CD4-positive, alpha-beta T cell (primary cell): ENCODE measurements at regions not wholly inside any gene's neighbourhood (a gene's known extent, or its start where the extent isn't known, plus 50 kb on each side); places are given as distances from the start of the nearest gene placed in this dataset.
"Not testable (repeated sequence)": the region's sequence is repeated elsewhere in the genome, so short reads cannot be mapped to it uniquely, and the experiment has no call there.

Experiments
- ATAC-seq: fragments of 200-7000 bp; cut with Tn5 transposase; one replicate; pipeline ENCODE4 v1.10.0; 2022; ENCODE audit warnings: mild to moderate bottlenecking; ENCODE audit not compliant: poor library complexity
- CTCF ChIA-PET: fragments of 350-600 bp; sonication (Branson Sonifier 250); formaldehyde crosslinking; loops from one replicate; lab custom pipeline; 2021; ENCODE audit warnings: antibody characterized with exemption, inconsistent platforms; lab: Charles Lee
- POLR2A ChIA-PET: fragments of 350-600 bp; sonication (Branson Sonifier 250); formaldehyde crosslinking; loops from one replicate; lab custom pipeline; 2021; ENCODE audit warnings: antibody characterized with exemption, inconsistent platforms; lab: Charles Lee
- DNase-seq, 14 experiments: peaks; one replicate each; pipeline ENCODE4 v3.0.0-alpha.2; 2013 to 2020; ENCODE audit warnings: mixed read lengths in 2 of 14
- H3K27ac ChIP-seq, 2 donors: one replicate each; pipeline versions ENCODE4 v1.5.1 to v1.7.0; 2013; ENCODE audit warnings: low read length in 2 of 2, low read depth in 1 of 2, mild to moderate bottlenecking in 1 of 2
- H3K27me3 ChIP-seq, 2 experiments: 1 replicate in 1 of 2; 2 replicates in 1 of 2; pipeline versions ENCODE4 v1.6.1 to v1.7.0; 2013; ENCODE audit warnings: low read length in 2 of 2, control low read depth in 1 of 2, mild to moderate bottlenecking in 1 of 2, moderate library complexity in 1 of 2; ENCODE audit not compliant: insufficient read depth in 2 of 2, control insufficient read depth in 1 of 2
- H3K36me3 ChIP-seq: one replicate; pipeline ENCODE4 v1.6.1; 2013; ENCODE audit warnings: low read length, control low read depth; ENCODE audit not compliant: insufficient read depth
- H3K4me1 ChIP-seq: one replicate; pipeline ENCODE4 v1.6.1; 2013; ENCODE audit warnings: low read length, control low read depth; ENCODE audit not compliant: insufficient read depth
- H3K4me3 ChIP-seq: one replicate; pipeline ENCODE4 v1.5.1; 2013; ENCODE audit warnings: mild to moderate bottlenecking, low read length, moderate library complexity
- H3K9me3 ChIP-seq, 2 experiments: 1 replicate in 1 of 2; 2 replicates in 1 of 2; pipeline versions ENCODE4 v1.6.1 to v1.7.0; 2013; ENCODE audit warnings: low read length in 2 of 2, mild to moderate bottlenecking in 2 of 2, control low read depth in 1 of 2, moderate library complexity in 1 of 2; ENCODE audit not compliant: control insufficient read depth in 1 of 2, insufficient read depth in 1 of 2
- H3K27ac Mint-ChIP-seq: one replicate; pipeline ENCODE4 v1.8.0; 2020; ENCODE audit warnings: mixed read lengths
- H3K27me3 Mint-ChIP-seq: one replicate; pipeline ENCODE4 v1.8.0; 2021; ENCODE audit warnings: mixed read lengths
- H3K36me3 Mint-ChIP-seq: one replicate; pipeline ENCODE4 v1.8.0; 2021; ENCODE audit warnings: low read depth, mixed read lengths
- H3K4me1 Mint-ChIP-seq: one replicate; pipeline ENCODE4 v1.8.0; 2021; ENCODE audit warnings: low read depth, mixed read lengths
- H3K4me3 Mint-ChIP-seq: one replicate; pipeline ENCODE4 v1.8.0; 2020; ENCODE audit warnings: mild to moderate bottlenecking, mixed read lengths
- H3K9me3 Mint-ChIP-seq: one replicate; pipeline ENCODE4 v1.8.0; 2020; ENCODE audit warnings: mixed read lengths
- CTCF ChIP-seq: fragments of 200-600 bp; IDR thresholded peaks from one replicate; pipeline ENCODE4 v1.8.0; 2022; ENCODE audit warnings: antibody characterized with exemption, mild to moderate bottlenecking
- intact Hi-C, 2 experiments: fragments of 100-400 bp; cut with DNase I in 1 of 2; cut with micrococcal nuclease in 1 of 2; formaldehyde crosslinking; loops; one replicate each; pipeline versions ENCODE4 v1.15.1 to v1.9.0; 2023 to 2025; cut with DNase I, micrococcal nuclease

- DNase-seq, POLR2A ChIA-PET: not testable (repeated sequence)
Observed at GRCh38 chr4:67412153-67412712, 133.1 kb downstream of the CENPC start.

DNA sequence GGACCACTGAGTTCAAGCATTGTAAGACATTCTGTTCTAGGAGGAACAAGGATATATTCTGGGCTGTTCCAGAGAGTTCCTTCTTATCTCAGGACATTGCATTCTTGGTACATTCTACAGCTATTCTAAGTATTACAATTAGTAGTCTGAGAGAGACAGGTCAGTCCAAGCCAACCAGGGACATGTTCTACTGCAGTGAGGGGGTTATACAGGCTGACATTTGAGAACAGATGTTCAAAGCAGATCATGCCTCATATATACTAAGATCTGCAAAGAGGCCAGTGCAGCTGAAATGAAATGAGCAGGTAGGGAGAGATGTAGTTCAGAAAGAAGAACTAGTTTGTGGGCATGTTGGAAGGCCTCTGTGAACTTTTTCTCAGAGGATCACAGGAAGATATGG, 142.0 kb downstream of the CENPC start:
- CTCF ChIA-PET = no interaction called here
- H3K4me1 Mint-ChIP-seq = no peaks in the 10 kb centered on the region
- H3K4me3 Mint-ChIP-seq = no peak overlapping the region
- ATAC-seq (no peak), DNase-seq (no peak)
- no peaks in the 10 kb centered on the region for H3K9me3 Mint-ChIP-seq
- TF ChIP-seq CTCF = no peak
- H3K27me3 Mint-ChIP-seq = no peaks in the 10 kb centered on the region
- no peak overlapping the region for H3K27ac Mint-ChIP-seq
- Histone ChIP-seq H3K4me1 (no peaks in the 10 kb centered on the region), H3K4me3 (no peak overlapping the region), H3K27me3 (no peaks in the 10 kb centered on the region), H3K9me3 (no peaks in the 10 kb centered on the region), H3K36me3 (no peaks in the 10 kb centered on the region), H3K27ac (no peak overlapping the region)
- H3K36me3 Mint-ChIP-seq = no peaks in the 10 kb centered on the region
- POLR2A ChIA-PET = no interaction called here
- intact Hi-C loops = no loop called here

More at GRCh38 chr4:67412153-67412712, 133.1 kb downstream of the CENPC start:
- H3K9me3 ChIP-seq = peaks cover 0 to 11% of the 10 kb centered on the region in 2 experiments
- H3K36me3 ChIP-seq, H3K36me3 Mint-ChIP-seq, CTCF ChIA-PET, H3K4me1 Mint-ChIP-seq, ATAC-seq, H3K4me3 Mint-ChIP-seq, H3K27ac Mint-ChIP-seq, H3K27me3 Mint-ChIP-seq, intact Hi-C loops, H3K27ac ChIP-seq, H3K27me3 ChIP-seq, H3K4me1 ChIP-seq, H3K4me3 ChIP-seq: not testable (repeated sequence)
- peaks cover 11% of the 10 kb centered on the region for H3K9me3 Mint-ChIP-seq

GRCh38 chr4:67401902-67402301, 143.4 kb downstream of the CENPC start:
- Mint-ChIP-seq H3K4me1 (no peaks in the 10 kb centered on the region), H3K27me3 (no peaks in the 10 kb centered on the region), H3K27ac (no peak overlapping the region), H3K9me3 (no peaks in the 10 kb centered on the region), H3K4me3 (no peak overlapping the region), H3K36me3 (no peaks in the 10 kb centered on the region)
- Histone ChIP-seq H3K36me3 (no peaks in the 10 kb centered on the region), H3K27ac (no peak overlapping the region), H3K4me1 (no peaks in the 10 kb centered on the region), H3K27me3 (no peaks in the 10 kb centered on the region), H3K9me3 (no peaks in the 10 kb centered on the region), H3K4me3 (no peak overlapping the region)
- ATAC-seq (no peak), DNase-seq (no peak)
- POLR2A ChIA-PET = no interaction called here
- TF ChIP-seq CTCF = no peak
- intact Hi-C loops = no loop called here
- CTCF ChIA-PET = no interaction called here

GRCh38 chr4:67397931-67398330, 147.4 kb downstream of the CENPC start:
- no peak for DNase-seq
- no peaks in the 10 kb centered on the region for H3K9me3 ChIP-seq
- H3K27me3 ChIP-seq = no peaks in the 10 kb centered on the region
- TF ChIP-seq CTCF = no peak
- Mint-ChIP-seq H3K9me3 (no peaks in the 10 kb centered on the region), H3K4me3 (no peak overlapping the region), H3K4me1 (no peaks in the 10 kb centered on the region), H3K36me3 (no peaks in the 10 kb centered on the region), H3K27ac (no peak overlapping the region), H3K27me3 (no peaks in the 10 kb centered on the region)
- no peak overlapping the region for H3K4me3 ChIP-seq
- ChIA-PET CTCF (no interaction called here), POLR2A (no interaction called here)
- no peak overlapping the region for H3K27ac ChIP-seq
- H3K36me3 ChIP-seq = no peaks in the 10 kb centered on the region
- intact Hi-C loops = no loop called here
- no peaks in the 10 kb centered on the region for H3K4me1 ChIP-seq
- no peak for ATAC-seq
